ENCODE measurements at regions not wholly inside any gene's neighbourhood (a gene's known extent, or its start where the extent isn't known, plus 50 kb on each side); places are given as distances from the start of the nearest gene placed in this dataset.
A peak's percentile ranks its signal among the peaks of the same experiment; 100 is the strongest.

DNA sequence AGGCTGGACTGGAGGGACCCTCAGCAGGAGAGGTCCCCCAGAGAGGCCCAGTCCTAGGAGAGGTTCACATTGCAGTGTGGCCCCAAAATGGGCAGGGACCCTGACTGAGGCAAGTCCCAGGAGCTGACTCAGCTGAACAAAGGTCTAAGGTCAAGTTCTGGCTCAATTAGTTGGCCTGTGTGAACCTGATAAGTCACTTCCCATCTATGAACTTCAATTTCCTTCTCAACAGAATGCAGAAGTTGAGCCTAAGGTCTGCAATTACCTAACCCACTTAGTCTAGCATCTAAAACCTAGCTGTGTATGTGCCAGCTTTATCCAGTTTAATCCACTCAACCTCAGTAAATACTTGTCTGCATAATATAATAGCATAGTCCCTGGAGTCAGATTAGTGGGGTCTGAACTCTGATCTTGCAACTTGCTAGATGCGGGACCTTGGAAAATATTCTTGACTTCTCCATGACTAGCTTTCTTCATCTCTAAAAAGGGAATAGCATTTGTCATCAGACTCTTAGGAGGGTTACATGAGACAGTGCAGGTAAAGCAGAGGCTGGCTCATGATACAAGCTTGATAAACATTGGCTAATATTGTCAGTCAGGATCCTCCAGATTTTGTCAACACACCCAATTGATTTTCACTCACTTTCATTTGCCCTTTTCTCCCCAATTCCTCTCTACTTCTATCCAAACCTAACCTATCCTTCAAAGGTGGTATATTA lies 465.5 kb downstream of the INSC start (continued):
- TF ChIP-seq, protein P1, sequence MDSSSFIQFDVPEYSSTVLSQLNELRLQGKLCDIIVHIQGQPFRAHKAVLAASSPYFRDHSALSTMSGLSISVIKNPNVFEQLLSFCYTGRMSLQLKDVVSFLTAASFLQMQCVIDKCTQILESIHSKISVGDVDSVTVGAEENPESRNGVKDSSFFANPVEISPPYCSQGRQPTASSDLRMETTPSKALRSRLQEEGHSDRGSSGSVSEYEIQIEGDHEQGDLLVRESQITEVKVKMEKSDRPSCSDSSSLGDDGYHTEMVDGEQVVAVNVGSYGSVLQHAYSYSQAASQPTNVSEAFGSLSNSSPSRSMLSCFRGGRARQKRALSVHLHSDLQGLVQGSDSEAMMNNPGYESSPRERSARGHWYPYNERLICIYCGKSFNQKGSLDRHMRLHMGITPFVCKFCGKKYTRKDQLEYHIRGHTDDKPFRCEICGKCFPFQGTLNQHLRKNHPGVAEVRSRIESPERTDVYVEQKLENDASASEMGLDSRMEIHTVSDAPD (CRISPR knock-in tag; IDR thresholded peaks at IDR 0.05) = no peak
- no peak for TF ChIP-seq POU5F1 (IDR thresholded peaks at IDR 0.05; ENCODE audit: borderline replicate concordance, low read depth, low read length, partially characterized antibody)
- no peak for TF ChIP-seq KDM4B (IDR thresholded peaks at IDR 0.05; ENCODE audit: borderline replicate concordance in 2 of 2, low read depth in 1 of 2)
- TF ChIP-seq ZKSCAN8 (CRISPR knock-in tag; IDR thresholded peaks at IDR 0.05) = no peak
- TF ChIP-seq, protein P2, sequence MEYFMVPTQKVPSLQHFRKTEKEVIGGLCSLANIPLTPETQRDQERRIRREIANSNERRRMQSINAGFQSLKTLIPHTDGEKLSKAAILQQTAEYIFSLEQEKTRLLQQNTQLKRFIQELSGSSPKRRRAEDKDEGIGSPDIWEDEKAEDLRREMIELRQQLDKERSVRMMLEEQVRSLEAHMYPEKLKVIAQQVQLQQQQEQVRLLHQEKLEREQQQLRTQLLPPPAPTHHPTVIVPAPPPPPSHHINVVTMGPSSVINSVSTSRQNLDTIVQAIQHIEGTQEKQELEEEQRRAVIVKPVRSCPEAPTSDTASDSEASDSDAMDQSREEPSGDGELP (CRISPR knock-in tag; IDR thresholded peaks at IDR 0.05; ENCODE audit: borderline replicate concordance) = peak; percentile 63; the same call in 1 of the 2 replicates
- peak; percentile 73 for TF ChIP-seq SMARCE1 (IDR thresholded peaks at IDR 0.05)
- TF ChIP-seq, protein P3, sequence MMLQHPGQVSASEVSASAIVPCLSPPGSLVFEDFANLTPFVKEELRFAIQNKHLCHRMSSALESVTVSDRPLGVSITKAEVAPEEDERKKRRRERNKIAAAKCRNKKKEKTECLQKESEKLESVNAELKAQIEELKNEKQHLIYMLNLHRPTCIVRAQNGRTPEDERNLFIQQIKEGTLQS (IDR thresholded peaks at IDR 0.05) = peak; percentile 34; the same call in 1 of the 2 replicates
- TF ChIP-seq, protein P3 (CRISPR knock-in tag; conservative IDR thresholded peaks at IDR 0.05) = no peak
- no peak for TF ChIP-seq ZNF583 (CRISPR knock-in tag; IDR thresholded peaks at IDR 0.05)
- TF ChIP-seq ZNF584 (CRISPR knock-in tag; IDR thresholded peaks at IDR 0.05; ENCODE audit: low read depth) = no peak
- no peak for TF ChIP-seq ZFP1 (CRISPR knock-in tag; IDR thresholded peaks at IDR 0.05)
- no peak for TF ChIP-seq ZFPM2 (CRISPR knock-in tag; IDR thresholded peaks at IDR 0.05)
- TF ChIP-seq, protein P4, sequence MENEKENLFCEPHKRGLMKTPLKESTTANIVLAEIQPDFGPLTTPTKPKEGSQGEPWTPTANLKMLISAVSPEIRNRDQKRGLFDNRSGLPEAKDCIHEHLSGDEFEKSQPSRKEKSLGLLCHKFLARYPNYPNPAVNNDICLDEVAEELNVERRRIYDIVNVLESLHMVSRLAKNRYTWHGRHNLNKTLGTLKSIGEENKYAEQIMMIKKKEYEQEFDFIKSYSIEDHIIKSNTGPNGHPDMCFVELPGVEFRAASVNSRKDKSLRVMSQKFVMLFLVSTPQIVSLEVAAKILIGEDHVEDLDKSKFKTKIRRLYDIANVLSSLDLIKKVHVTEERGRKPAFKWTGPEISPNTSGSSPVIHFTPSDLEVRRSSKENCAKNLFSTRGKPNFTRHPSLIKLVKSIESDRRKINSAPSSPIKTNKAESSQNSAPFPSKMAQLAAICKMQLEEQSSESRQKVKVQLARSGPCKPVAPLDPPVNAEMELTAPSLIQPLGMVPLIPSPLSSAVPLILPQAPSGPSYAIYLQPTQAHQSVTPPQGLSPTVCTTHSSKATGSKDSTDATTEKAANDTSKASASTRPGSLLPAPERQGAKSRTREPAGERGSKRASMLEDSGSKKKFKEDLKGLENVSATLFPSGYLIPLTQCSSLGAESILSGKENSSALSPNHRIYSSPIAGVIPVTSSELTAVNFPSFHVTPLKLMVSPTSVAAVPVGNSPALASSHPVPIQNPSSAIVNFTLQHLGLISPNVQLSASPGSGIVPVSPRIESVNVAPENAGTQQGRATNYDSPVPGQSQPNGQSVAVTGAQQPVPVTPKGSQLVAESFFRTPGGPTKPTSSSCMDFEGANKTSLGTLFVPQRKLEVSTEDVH (IDR thresholded peaks at IDR 0.05; ENCODE audit: low read depth, partially characterized antibody) = no peak
- TF ChIP-seq, protein P5, sequence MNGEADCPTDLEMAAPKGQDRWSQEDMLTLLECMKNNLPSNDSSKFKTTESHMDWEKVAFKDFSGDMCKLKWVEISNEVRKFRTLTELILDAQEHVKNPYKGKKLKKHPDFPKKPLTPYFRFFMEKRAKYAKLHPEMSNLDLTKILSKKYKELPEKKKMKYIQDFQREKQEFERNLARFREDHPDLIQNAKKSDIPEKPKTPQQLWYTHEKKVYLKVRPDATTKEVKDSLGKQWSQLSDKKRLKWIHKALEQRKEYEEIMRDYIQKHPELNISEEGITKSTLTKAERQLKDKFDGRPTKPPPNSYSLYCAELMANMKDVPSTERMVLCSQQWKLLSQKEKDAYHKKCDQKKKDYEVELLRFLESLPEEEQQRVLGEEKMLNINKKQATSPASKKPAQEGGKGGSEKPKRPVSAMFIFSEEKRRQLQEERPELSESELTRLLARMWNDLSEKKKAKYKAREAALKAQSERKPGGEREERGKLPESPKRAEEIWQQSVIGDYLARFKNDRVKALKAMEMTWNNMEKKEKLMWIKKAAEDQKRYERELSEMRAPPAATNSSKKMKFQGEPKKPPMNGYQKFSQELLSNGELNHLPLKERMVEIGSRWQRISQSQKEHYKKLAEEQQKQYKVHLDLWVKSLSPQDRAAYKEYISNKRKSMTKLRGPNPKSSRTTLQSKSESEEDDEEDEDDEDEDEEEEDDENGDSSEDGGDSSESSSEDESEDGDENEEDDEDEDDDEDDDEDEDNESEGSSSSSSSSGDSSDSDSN (IDR thresholded peaks at IDR 0.05; ENCODE audit: borderline replicate concordance in 1 of 2, low read depth in 2 of 2, low read length in 2 of 2) = no peak
- no peak for TF ChIP-seq MYBL2 (IDR thresholded peaks at IDR 0.05; ENCODE audit: low read depth)
- TF ChIP-seq MYBL2 (CRISPR knock-in tag; IDR thresholded peaks at IDR 0.05; ENCODE audit: borderline replicate concordance) = no peak
- no peak for TF ChIP-seq BDP1 (IDR thresholded peaks at IDR 0.05; ENCODE audit: insufficient read depth, insufficient read length)
- peak; percentile 77 for TF ChIP-seq TEAD4 (IDR thresholded peaks at IDR 0.05; ENCODE audit: low read length)
- no peak for TF ChIP-seq TEAD4 (CRISPR knock-in tag; IDR thresholded peaks at IDR 0.05; ENCODE audit: borderline replicate concordance)
- 0 out of 4 replicates have a peak, but pooled peaks of 1 of the 2 experiments have one; percentile 12 for TF ChIP-seq NRF1 (conservative IDR thresholded peaks at IDR 0.05 in 1 of 2, IDR thresholded peaks at IDR 0.05 in 1 of 2)
